ENCODE measurements at regions not wholly inside any gene's neighbourhood (a gene's known extent, or its start where the extent isn't known, plus 50 kb on each side); places are given as distances from the start of the nearest gene placed in this dataset.

DNA sequence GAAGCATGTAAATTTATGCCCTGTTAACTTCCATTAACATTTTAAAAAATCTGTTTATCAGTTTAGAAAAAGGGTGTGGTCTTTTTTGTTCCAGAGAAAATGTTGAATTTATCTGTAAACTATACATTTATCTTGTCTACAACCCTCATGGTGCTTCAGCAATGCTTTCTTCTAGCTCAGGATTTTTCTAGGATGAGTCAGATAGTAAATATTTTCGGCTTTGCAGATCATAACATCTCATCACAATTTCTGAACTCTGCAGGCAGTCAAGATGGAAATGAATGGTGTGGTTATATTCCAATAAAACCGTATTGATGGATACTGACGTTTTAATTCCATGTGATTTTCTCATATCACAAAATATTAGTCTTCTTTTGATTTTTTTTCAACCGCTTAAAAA is 70.5 kb upstream of the FOXB1 start:
- peaks cover 10% of the 10 kb centered on the region for H3K27me3 Mint-ChIP-seq

DNA sequence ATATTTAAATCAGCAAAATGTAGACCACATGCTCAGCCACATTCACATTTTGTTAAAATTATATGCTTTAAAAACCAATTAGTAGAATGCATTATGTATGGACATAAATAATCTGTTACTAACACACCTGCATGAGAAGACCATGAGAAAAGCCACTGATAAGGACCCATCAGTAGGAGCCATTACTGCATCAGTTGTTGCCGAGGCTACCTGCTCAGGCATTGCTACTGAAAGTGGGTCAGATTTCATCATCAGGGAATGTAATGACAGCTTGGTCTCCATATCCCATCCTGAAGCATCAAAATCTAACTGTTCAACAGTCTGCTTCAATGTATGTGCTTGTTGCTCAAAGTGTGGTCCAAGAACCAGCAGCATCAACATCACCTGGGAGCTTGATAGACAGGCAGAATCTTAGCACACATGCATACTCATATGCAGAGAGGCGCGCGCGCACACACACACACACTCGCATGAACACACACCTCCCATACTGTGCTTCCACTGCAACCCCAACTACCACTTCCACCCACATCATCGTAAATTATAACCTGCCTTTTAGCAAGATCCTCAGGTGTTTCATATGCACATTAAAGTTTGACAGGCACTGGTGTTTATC is 72.4 kb upstream of the FOXB1 start:
- Mint-ChIP-seq H3K27me3 (peaks cover 18% of the 10 kb centered on the region), H3K9me3 (no peaks in the 10 kb centered on the region), H3K27ac (no peak overlapping the region), H3K4me3 (no peak overlapping the region), H3K4me1 (ENCODE audit: low read depth) (peaks cover 11% of the 10 kb centered on the region), H3K36me3 (ENCODE audit: low read depth) (peaks cover 1% of the 10 kb centered on the region)
- POLR2A ChIA-PET, result interaction anchor here (0.6 kb wide), 1 partner anchor 396 kb away, joined by 3 read pairs; no protein-coding TSS in a partner anchor
- TF ChIP-seq, protein P1, sequence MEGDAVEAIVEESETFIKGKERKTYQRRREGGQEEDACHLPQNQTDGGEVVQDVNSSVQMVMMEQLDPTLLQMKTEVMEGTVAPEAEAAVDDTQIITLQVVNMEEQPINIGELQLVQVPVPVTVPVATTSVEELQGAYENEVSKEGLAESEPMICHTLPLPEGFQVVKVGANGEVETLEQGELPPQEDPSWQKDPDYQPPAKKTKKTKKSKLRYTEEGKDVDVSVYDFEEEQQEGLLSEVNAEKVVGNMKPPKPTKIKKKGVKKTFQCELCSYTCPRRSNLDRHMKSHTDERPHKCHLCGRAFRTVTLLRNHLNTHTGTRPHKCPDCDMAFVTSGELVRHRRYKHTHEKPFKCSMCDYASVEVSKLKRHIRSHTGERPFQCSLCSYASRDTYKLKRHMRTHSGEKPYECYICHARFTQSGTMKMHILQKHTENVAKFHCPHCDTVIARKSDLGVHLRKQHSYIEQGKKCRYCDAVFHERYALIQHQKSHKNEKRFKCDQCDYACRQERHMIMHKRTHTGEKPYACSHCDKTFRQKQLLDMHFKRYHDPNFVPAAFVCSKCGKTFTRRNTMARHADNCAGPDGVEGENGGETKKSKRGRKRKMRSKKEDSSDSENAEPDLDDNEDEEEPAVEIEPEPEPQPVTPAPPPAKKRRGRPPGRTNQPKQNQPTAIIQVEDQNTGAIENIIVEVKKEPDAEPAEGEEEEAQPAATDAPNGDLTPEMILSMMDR (IDR thresholded peaks at IDR 0.05), result no peak
- intact Hi-C loops (cut with micrococcal nuclease), result no loop called here
- CTCF ChIA-PET, result interaction anchor here (1.3 to 1.8 kb wide), 3 partner anchors 14 to 207 kb away, joined by 3 to 11 read pairs (median 4); no protein-coding TSS in a partner anchor
- no peak for ATAC-seq
- DNase-seq, result peak; percentile 37

More for the DNA sequence above, 70.5 kb upstream of the FOXB1 start:
- ChIA-PET POLR2A (no interaction called here), CTCF (interaction anchor here (1.2 to 1.8 kb wide), 2 partner anchors 11 to 16 kb away, joined by 3 to 11 read pairs; no protein-coding TSS in a partner anchor)
- TF ChIP-seq, protein P1 (IDR thresholded peaks at IDR 0.05), result no peak
- H3K4me1 Mint-ChIP-seq (ENCODE audit: low read depth), result peaks cover 11% of the 10 kb centered on the region
- ATAC-seq, result no peak
- no peak overlapping the region for H3K4me3 Mint-ChIP-seq
- no peaks in the 10 kb centered on the region for H3K9me3 Mint-ChIP-seq
- H3K36me3 Mint-ChIP-seq (ENCODE audit: low read depth), result no peaks in the 10 kb centered on the region
- no peak for DNase-seq
- H3K27ac Mint-ChIP-seq, result no peak overlapping the region
- intact Hi-C loops (cut with micrococcal nuclease), result no loop called here

DNA sequence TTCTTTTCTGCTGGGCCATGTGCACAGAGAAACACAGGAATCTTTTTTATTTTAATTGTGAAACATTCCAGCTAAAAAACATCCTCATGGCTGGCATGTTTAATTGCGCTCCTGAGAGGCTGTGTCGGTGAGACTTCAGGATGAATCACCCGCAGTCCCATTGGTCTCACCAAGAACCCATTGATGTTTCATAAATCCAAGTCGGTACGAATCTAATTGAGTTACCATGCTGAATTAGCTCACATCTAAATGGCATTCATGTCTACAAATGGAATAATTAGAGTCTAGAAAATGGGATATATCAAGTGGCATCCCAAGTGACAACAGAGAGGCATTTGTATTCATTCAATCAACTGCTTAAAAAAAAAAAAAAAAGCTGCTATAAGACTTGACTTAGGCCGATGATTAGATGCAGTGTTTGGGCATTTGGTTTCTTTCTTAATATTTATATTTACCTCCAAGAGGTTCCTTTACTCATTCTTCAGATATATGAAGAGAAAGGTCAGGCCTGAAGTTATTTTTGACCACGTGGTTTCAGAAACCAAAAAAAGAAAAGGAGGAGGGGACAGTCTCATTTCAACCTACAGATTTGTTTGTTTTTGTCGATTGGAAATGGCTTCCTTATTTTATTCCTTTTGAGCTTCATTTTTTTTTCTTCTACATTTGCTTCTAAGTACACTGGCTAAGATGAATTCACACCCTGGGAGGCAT is 79.1 kb upstream of the FOXB1 start:
- TF ChIP-seq, protein P1 (IDR thresholded peaks at IDR 0.05), result no peak
- Mint-ChIP-seq H3K27me3 (peaks cover 16% of the 10 kb centered on the region), H3K36me3 (ENCODE audit: low read depth) (peaks cover 1% of the 10 kb centered on the region), H3K27ac (no peak overlapping the region), H3K4me3 (no peak overlapping the region), H3K4me1 (ENCODE audit: low read depth) (peaks cover 25% of the 10 kb centered on the region), H3K9me3 (no peaks in the 10 kb centered on the region)
- POLR2A ChIA-PET, result no interaction called here
- DNase-seq, result no peak
- ATAC-seq, result no peak
- intact Hi-C loops (cut with micrococcal nuclease), result no loop called here
- CTCF ChIA-PET, result interaction anchor here (1.5 kb wide), 1 partner anchor 255 kb away, joined by 5 read pairs; no protein-coding TSS in a partner anchor

DNA sequence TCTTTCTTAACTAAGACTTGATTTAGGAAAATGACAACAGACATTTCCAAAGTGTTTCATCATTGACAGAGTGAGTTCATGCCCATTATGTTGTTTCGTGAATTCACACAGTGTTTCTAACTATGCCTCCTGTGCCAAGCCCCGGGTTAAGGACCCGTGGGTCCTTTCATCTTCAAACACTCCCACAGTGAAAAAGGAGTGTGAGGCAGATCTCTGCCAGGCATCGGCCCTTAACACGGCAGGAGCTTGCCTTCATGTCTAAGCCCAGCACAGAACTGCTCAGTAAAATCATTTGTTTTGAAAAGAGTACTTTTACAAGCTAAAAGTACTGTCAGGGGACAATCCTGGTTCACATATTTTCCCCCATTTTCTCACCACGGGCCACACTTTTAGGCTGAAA is 80.0 kb upstream of the FOXB1 start:
- no peak overlapping the region for H3K27ac Mint-ChIP-seq

More for the DNA sequence above, 80.0 kb upstream of the FOXB1 start:
- H3K4me3 Mint-ChIP-seq, result no peak overlapping the region
- DNase-seq, result no peak
- ChIA-PET POLR2A (no interaction called here), CTCF (interaction anchor here (1.5 kb wide), 1 partner anchor 256 kb away, joined by 5 read pairs; no protein-coding TSS in a partner anchor)
- TF ChIP-seq, protein P1 (IDR thresholded peaks at IDR 0.05), result no peak
- H3K27me3 Mint-ChIP-seq, result peaks cover 16% of the 10 kb centered on the region
- no peaks in the 10 kb centered on the region for H3K9me3 Mint-ChIP-seq
- intact Hi-C loops (cut with micrococcal nuclease), result no loop called here
- H3K4me1 Mint-ChIP-seq (ENCODE audit: low read depth), result peaks cover 33% of the 10 kb centered on the region
- H3K36me3 Mint-ChIP-seq (ENCODE audit: low read depth), result peaks cover 1% of the 10 kb centered on the region
- ATAC-seq, result no peak
